ENCODE measurements at regions not wholly inside any gene's neighbourhood (a gene's known extent, or its start where the extent isn't known, plus 50 kb on each side); places are given as distances from the start of the nearest gene placed in this dataset.

DNA sequence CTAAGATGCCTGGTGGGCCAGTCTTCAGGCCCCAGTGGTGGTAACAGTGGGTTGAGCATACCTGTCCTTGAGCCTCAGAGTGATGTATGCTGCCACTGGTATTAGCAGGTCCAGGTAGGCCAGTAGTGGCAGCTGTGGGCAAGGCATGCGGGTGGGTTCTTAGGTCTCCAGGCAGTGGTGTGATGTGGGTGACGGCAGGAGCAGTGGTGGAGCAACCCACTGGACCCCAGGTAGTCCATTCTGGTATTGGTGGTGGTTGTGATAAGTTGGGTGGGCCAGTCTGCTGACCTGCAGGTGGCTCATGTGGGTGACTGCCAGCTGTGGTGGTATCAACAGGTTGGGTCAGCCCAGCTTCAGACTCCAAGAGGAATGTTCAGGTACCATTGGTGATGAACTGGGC lies 165.0 kb upstream of the GORAB start:
- Histone ChIP-seq H3K9ac (ENCODE audit: low read length) (no peak overlapping the region), H4K20me1 (ENCODE audit: insufficient read depth, low read length) (no peaks in the 10 kb centered on the region), H3K36me3 (replicated peaks; ENCODE audit: low read depth, low read length) (no peaks in the 10 kb centered on the region), H3K4me2 (ENCODE audit: low read length) (no peak overlapping the region), H3K27ac (ENCODE audit: low read length) (no peak overlapping the region), H3K4me1 (ENCODE audit: low read length) (no peaks in the 10 kb centered on the region), H3K79me2 (ENCODE audit: low read length) (no peaks in the 10 kb centered on the region), H3K4me3 (ENCODE audit: low read length) (no peak overlapping the region), H3K27me3 (ENCODE audit: low read depth, low read length) (no peaks in the 10 kb centered on the region), H2AFZ (ENCODE audit: low read depth, low read length) (no peak overlapping the region), H3K9me3 (ENCODE audit: insufficient read depth, low read length) (no peaks in the 10 kb centered on the region)
- TF ChIP-seq, protein P1, sequence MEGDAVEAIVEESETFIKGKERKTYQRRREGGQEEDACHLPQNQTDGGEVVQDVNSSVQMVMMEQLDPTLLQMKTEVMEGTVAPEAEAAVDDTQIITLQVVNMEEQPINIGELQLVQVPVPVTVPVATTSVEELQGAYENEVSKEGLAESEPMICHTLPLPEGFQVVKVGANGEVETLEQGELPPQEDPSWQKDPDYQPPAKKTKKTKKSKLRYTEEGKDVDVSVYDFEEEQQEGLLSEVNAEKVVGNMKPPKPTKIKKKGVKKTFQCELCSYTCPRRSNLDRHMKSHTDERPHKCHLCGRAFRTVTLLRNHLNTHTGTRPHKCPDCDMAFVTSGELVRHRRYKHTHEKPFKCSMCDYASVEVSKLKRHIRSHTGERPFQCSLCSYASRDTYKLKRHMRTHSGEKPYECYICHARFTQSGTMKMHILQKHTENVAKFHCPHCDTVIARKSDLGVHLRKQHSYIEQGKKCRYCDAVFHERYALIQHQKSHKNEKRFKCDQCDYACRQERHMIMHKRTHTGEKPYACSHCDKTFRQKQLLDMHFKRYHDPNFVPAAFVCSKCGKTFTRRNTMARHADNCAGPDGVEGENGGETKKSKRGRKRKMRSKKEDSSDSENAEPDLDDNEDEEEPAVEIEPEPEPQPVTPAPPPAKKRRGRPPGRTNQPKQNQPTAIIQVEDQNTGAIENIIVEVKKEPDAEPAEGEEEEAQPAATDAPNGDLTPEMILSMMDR (IDR thresholded peaks at IDR 0.05; ENCODE audit: low read depth, low read length), result no peak
- TF ChIP-seq EZH2phosphoT487 (IDR thresholded peaks at IDR 0.05; ENCODE audit: low read depth), result no peak

DNA sequence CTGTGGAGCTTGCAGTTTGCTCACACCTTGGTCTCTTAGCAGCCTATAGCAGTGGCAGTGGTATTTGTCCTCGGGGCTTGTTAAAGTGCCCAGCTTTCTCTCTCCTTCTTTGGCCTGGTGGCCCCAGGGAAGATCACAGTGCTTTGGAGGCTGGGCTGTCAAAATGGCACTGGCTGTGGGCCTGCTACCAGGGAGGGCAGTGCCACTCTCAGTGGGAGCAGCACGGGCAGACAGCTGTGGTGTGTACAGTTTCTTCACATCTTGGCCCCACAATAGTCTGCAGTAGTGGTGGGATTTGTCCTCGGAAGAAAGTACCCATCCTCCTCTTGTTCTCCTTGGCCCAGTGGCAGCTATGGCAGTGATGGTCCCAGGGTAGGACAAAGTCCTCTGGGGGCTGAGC lies 164.4 kb upstream of the GORAB start:
- no peak overlapping the region for H3K4me3 ChIP-seq (ENCODE audit: low read length)
- 0 out of 2 replicates have a peak overlapping the region, but pooled peaks have one; percentile 29 for H2AFZ ChIP-seq (ENCODE audit: low read depth, low read length)
- no peak for TF ChIP-seq EZH2phosphoT487 (IDR thresholded peaks at IDR 0.05; ENCODE audit: low read depth)
- TF ChIP-seq, protein P1 (IDR thresholded peaks at IDR 0.05; ENCODE audit: low read depth, low read length), result no peak
- no peaks in the 10 kb centered on the region for H3K4me1 ChIP-seq (ENCODE audit: low read length)
- H3K79me2 ChIP-seq (ENCODE audit: low read length), result no peaks in the 10 kb centered on the region
- H3K9me3 ChIP-seq (ENCODE audit: insufficient read depth, low read length), result no peaks in the 10 kb centered on the region
- no peak overlapping the region for H3K9ac ChIP-seq (ENCODE audit: low read length)
- H3K4me2 ChIP-seq (ENCODE audit: low read length), result no peak overlapping the region
- no peak overlapping the region for H3K27ac ChIP-seq (ENCODE audit: low read length)
- H4K20me1 ChIP-seq (ENCODE audit: insufficient read depth, low read length), result no peaks in the 10 kb centered on the region
- no peaks in the 10 kb centered on the region for H3K36me3 ChIP-seq (replicated peaks; ENCODE audit: low read depth, low read length)
- no peaks in the 10 kb centered on the region for H3K27me3 ChIP-seq (ENCODE audit: low read depth, low read length)

DNA sequence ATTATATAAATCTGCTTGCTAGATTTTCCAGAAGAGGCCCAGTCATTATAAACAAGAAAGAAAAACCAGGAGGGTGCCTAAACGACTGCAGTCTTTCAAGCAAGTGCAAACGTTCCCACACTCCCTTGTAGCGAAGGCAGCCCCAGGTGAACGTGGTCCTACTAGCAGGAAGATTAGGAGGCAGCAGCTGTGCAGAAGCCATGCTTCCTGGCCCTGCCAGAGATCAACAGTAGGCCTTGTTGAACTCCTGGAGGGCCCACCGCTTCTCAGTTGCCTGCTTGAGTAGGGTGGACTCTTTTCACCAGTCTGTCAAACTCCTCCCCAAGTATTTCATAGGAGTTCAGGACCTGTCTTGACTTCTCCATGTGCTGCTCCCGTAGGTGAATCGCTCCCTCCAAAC lies 163.0 kb upstream of the GORAB start:
- Histone ChIP-seq H2AFZ (ENCODE audit: low read depth, low read length) (no peak overlapping the region), H3K79me2 (ENCODE audit: low read length) (no peaks in the 10 kb centered on the region), H3K4me2 (ENCODE audit: low read length) (no peak overlapping the region), H3K27me3 (ENCODE audit: low read depth, low read length) (no peaks in the 10 kb centered on the region), H3K4me3 (ENCODE audit: low read length) (no peak overlapping the region), H3K27ac (ENCODE audit: low read length) (no peak overlapping the region), H3K4me1 (ENCODE audit: low read length) (no peaks in the 10 kb centered on the region), H3K9me3 (ENCODE audit: insufficient read depth, low read length) (no peaks in the 10 kb centered on the region), H4K20me1 (ENCODE audit: insufficient read depth, low read length) (no peaks in the 10 kb centered on the region), H3K36me3 (replicated peaks; ENCODE audit: low read depth, low read length) (no peaks in the 10 kb centered on the region), H3K9ac (ENCODE audit: low read length) (no peak overlapping the region)
- TF ChIP-seq, protein P1 (IDR thresholded peaks at IDR 0.05; ENCODE audit: low read depth, low read length), result no peak
- TF ChIP-seq EZH2phosphoT487 (IDR thresholded peaks at IDR 0.05; ENCODE audit: low read depth), result no peak

DNA sequence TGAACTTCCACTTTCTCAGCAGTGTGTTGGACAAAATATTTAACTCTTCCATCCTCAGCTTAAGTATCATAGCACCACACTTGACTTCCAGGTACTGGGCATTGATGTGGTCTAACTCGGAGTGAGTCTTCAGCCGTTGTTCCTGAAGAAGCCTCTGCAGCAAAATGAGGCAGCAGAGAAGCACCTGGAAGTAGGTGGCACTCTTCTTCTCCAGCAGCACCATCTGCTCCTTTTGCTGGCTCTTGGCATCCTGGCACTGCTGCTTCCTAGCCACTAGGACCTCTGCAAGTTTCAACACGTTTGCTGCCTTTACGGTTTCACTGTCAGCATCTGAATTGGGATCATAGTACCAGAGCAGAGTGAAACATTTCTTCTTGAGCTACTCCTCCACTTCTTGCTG lies 162.5 kb upstream of the GORAB start:
- H3K36me3 ChIP-seq (replicated peaks; ENCODE audit: low read depth, low read length), result no peaks in the 10 kb centered on the region
- no peaks in the 10 kb centered on the region for H3K79me2 ChIP-seq (ENCODE audit: low read length)
- no peak overlapping the region for H2AFZ ChIP-seq (ENCODE audit: low read depth, low read length)
- H3K9ac ChIP-seq (ENCODE audit: low read length), result no peak overlapping the region
- H3K4me1 ChIP-seq (ENCODE audit: low read length), result no peaks in the 10 kb centered on the region
- TF ChIP-seq, protein P1 (IDR thresholded peaks at IDR 0.05; ENCODE audit: low read depth, low read length), result no peak
- no peak for TF ChIP-seq EZH2phosphoT487 (IDR thresholded peaks at IDR 0.05; ENCODE audit: low read depth)
- H3K27ac ChIP-seq (ENCODE audit: low read length), result no peak overlapping the region
- no peak overlapping the region for H3K4me3 ChIP-seq (ENCODE audit: low read length)
- H3K27me3 ChIP-seq (ENCODE audit: low read depth, low read length), result no peaks in the 10 kb centered on the region
- H4K20me1 ChIP-seq (ENCODE audit: insufficient read depth, low read length), result no peaks in the 10 kb centered on the region
- no peak overlapping the region for H3K4me2 ChIP-seq (ENCODE audit: low read length)
- H3K9me3 ChIP-seq (ENCODE audit: insufficient read depth, low read length), result no peaks in the 10 kb centered on the region

Data from OCI-LY3 (cell line).